ENCODE measurements at regions not wholly inside any gene's neighbourhood (a gene's known extent, or its start where the extent isn't known, plus 50 kb on each side); places are given as distances from the start of the nearest gene placed in this dataset.

DNA sequence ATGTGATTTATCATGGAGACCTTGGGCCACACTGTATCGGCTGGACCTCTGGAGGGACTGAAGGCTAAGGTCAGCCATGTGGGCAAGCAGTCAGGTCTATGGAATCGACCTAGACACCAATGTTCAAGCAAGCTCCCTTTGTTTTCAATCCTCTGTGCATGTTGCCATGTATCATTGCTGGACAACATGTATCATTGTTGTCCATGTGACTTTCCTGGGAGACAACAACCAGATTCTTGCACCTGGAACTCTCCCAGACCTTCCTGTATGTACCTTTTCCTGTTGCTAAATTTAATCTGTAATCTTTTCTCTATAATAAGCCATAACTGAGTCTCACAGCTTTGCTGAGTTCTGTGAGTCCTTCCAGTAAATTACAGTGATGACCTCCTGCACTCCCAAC is 329.4 kb upstream of the BOD1L1 start:
- no peak overlapping the region for H3K27ac Mint-ChIP-seq (ENCODE audit: unreplicated experiment)
- H3K9me3 Mint-ChIP-seq: no peaks in the 10 kb centered on the region
- no peak overlapping the region for H3K4me3 Mint-ChIP-seq

DNA sequence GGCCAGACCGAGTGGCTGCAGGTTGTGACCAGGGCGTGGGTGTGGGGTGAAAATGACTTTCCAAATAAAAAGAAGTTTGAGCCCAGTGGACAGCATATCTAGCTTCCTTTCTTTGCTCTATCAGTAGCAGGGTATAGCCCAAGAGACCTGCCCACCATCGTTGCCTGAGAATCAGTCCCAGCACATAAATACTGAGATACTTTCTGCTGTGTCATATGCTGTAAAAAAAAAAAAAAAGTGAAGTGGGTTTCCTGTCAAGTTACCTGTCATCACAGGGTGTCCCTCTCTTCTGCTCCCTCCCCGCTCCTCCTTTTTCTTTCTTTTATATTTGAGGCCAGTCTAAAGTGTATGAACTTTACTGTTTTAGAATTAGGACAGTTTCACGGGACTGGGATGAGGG is 330.3 kb upstream of the BOD1L1 start:
- Mint-ChIP-seq H3K4me3 (no peak overlapping the region), H3K27me3 (ENCODE audit: low read depth) (no peaks in the 10 kb centered on the region), H3K36me3 (ENCODE audit: low read depth) (no peaks in the 10 kb centered on the region), H3K4me1 (no peaks in the 10 kb centered on the region), H3K27ac (ENCODE audit: unreplicated experiment) (no peak overlapping the region), H3K9me3 (no peaks in the 10 kb centered on the region)
- DNase-seq (ENCODE audit: low read depth, low spot score): no peak
- TF ChIP-seq, protein P1, sequence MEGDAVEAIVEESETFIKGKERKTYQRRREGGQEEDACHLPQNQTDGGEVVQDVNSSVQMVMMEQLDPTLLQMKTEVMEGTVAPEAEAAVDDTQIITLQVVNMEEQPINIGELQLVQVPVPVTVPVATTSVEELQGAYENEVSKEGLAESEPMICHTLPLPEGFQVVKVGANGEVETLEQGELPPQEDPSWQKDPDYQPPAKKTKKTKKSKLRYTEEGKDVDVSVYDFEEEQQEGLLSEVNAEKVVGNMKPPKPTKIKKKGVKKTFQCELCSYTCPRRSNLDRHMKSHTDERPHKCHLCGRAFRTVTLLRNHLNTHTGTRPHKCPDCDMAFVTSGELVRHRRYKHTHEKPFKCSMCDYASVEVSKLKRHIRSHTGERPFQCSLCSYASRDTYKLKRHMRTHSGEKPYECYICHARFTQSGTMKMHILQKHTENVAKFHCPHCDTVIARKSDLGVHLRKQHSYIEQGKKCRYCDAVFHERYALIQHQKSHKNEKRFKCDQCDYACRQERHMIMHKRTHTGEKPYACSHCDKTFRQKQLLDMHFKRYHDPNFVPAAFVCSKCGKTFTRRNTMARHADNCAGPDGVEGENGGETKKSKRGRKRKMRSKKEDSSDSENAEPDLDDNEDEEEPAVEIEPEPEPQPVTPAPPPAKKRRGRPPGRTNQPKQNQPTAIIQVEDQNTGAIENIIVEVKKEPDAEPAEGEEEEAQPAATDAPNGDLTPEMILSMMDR (conservative IDR thresholded peaks at IDR 0.05): no peak

More for the DNA sequence above, 329.4 kb upstream of the BOD1L1 start:
- Mint-ChIP-seq H3K4me1 (peaks cover 5% of the 10 kb centered on the region), H3K36me3 (ENCODE audit: low read depth) (no peaks in the 10 kb centered on the region), H3K27me3 (ENCODE audit: low read depth) (no peaks in the 10 kb centered on the region)
- TF ChIP-seq, protein P1 (conservative IDR thresholded peaks at IDR 0.05): no peak
- no peak for DNase-seq (ENCODE audit: low read depth, low spot score)

DNA sequence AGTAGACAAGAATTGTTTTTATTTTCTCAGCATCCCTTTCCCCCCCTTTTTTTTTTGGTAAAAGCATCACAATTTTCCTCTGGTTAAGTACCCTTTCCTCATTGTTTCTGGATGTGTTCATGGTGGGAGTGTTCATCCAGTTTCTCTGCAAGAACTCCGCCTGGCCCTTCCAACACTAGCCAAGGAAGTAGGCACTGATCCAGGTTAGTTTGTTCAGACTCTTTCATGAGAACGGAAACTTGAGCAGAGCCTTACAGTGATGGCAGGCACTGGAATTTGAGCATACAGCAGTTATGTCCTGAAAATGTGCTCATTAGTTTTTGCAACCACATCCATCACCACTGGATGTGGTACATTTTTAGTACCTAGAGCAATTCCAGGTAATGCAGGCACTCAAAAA is 336.1 kb upstream of the BOD1L1 start:
- TF ChIP-seq, protein P1 (conservative IDR thresholded peaks at IDR 0.05): no peak
- Mint-ChIP-seq H3K4me3 (no peak overlapping the region), H3K27me3 (ENCODE audit: low read depth) (peaks cover 2% of the 10 kb centered on the region), H3K9me3 (no peaks in the 10 kb centered on the region), H3K36me3 (ENCODE audit: low read depth) (no peaks in the 10 kb centered on the region), H3K4me1 (no peaks in the 10 kb centered on the region), H3K27ac (ENCODE audit: unreplicated experiment) (no peak overlapping the region)
- no peak for DNase-seq (ENCODE audit: low read depth, low spot score)

DNA sequence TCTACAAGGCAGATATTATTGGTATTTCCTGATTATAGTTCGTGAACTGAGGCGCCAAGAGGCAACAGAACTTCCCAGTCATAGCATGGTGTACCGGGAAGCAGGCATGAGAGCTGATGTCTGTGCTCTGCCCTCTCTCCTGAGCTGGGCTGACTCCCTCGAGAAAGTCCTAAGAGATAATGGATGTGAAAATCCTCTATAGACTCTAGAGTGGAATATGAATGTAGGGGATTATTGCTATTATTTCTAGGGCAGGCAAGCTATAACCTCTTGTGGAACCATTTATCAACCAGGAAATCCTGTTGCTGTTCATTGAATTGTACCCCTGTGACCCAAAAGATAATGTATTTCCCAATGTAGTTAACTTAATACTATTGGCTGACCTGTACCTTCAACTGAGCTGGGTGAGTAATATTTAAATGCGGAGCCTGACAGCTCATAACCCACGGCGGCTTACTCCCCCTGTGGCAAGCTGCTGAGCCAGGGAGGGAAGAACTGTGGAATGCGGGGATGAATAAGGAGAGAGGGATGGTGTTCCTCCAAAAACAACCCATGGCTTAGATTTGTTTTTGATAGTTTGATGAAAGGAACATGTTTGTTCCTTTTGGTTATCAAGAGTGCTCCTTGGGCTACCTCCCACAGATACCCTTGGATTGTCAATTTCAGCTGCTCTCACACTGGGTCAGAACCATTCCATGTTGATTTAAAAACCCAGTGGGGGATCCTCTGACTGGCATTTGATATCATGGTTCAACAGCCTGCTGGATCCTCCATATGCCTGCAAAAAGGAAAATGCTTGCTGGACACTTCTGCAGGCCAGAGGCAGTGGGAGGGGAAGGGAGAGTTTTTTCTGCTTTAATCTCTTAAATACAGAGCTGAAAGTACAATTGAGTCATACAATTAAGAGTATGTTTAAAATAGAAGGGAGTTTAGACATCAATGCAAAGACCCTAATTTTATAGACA is 339.0 kb upstream of the BOD1L1 start:
- peak overlapping the region; percentile 48 for H3K27ac Mint-ChIP-seq (ENCODE audit: unreplicated experiment)
- TF ChIP-seq, protein P1 (conservative IDR thresholded peaks at IDR 0.05): no peak
- peaks cover 2% of the 10 kb centered on the region for H3K27me3 Mint-ChIP-seq (ENCODE audit: low read depth)
- H3K36me3 Mint-ChIP-seq (ENCODE audit: low read depth): no peaks in the 10 kb centered on the region
- DNase-seq (ENCODE audit: low read depth, low spot score): no peak
- peaks cover 17% of the 10 kb centered on the region for H3K4me1 Mint-ChIP-seq
- H3K4me3 Mint-ChIP-seq: no peak overlapping the region
- H3K9me3 Mint-ChIP-seq: no peaks in the 10 kb centered on the region

DNA sequence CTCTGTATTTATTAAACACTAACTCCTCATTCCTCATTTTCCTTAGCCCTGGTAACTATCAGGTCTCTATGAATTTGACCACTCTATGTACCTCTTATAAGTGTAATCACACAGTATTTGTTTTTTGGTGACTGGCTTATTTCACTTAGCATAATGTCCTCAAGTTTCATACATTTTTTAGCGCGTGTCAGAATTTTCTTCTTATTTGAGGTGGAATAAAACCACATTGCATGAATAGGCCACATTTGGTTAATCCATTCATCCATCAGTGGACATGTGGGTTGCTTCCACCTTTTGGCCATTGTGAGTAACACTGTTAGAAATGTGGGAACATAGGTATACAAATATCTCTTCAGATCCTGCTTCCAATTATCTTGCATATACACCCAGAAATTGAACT is 341.2 kb upstream of the BOD1L1 start:
- TF ChIP-seq, protein P1 (conservative IDR thresholded peaks at IDR 0.05): no peak
- Mint-ChIP-seq H3K27me3 (ENCODE audit: low read depth) (peaks cover 2% of the 10 kb centered on the region), H3K27ac (ENCODE audit: unreplicated experiment) (no peak overlapping the region), H3K4me3 (no peak overlapping the region), H3K9me3 (no peaks in the 10 kb centered on the region), H3K4me1 (peaks cover 29% of the 10 kb centered on the region), H3K36me3 (ENCODE audit: low read depth) (no peaks in the 10 kb centered on the region)
- DNase-seq (ENCODE audit: low read depth, low spot score): no peak
